Loucy (cell line): ENCODE measurements at regions not wholly inside any gene's neighbourhood (a gene's known extent, or its start where the extent isn't known, plus 50 kb on each side); places are given as distances from the start of the nearest gene placed in this dataset.

Source experiments
- H2AFZ ChIP-seq: fragments of 200-600 bp; sonication (generic); 2 replicates; pipeline ENCODE4 v1.6.0; 2016; ENCODE audit warnings: antibody characterized with exemption, mild to moderate bottlenecking, low read length, moderate library complexity
- H3F3A ChIP-seq: fragments of 200-600 bp; 2 replicates; pipeline ENCODE4 v1.6.0; 2016; ENCODE audit warnings: antibody characterized with exemption, low read depth, mild to moderate bottlenecking
- H3K27me3 ChIP-seq: fragments of 200-600 bp; sonication (generic); 2 replicates; pipeline ENCODE4 v1.6.1; 2014; ENCODE audit warnings: low read length, mild to moderate bottlenecking; ENCODE audit not compliant: insufficient read depth, poor library complexity, severe bottlenecking
- H3K36me3 ChIP-seq: fragments of 200-600 bp; sonication (generic); 2 replicates; pipeline ENCODE4 v1.6.1; 2016; ENCODE audit warnings: low read length; ENCODE audit not compliant: insufficient read depth
- H3K4me1 ChIP-seq: fragments of 200-600 bp; sonication (generic); 2 replicates; pipeline ENCODE4 v1.5.1; 2014; ENCODE audit warnings: low read length, mild to moderate bottlenecking; ENCODE audit not compliant: insufficient read depth, poor library complexity, severe bottlenecking
- H3K4me2 ChIP-seq: fragments of 200-600 bp; sonication (generic); 2 replicates; pipeline ENCODE4 v1.6.0; 2014; ENCODE audit warnings: antibody characterized with exemption, low read length, low read depth, mild to moderate bottlenecking; ENCODE audit not compliant: poor library complexity, severe bottlenecking
- H3K4me3 ChIP-seq: fragments of 200-600 bp; sonication (generic); 2 replicates; pipeline ENCODE4 v1.5.1; 2014; ENCODE audit warnings: low read length, mild to moderate bottlenecking, mixed read lengths; ENCODE audit not compliant: poor library complexity, severe bottlenecking
- H3K79me2 ChIP-seq: fragments of 200-600 bp; sonication (generic); 2 replicates; pipeline ENCODE4 v1.6.1; 2014; ENCODE audit warnings: low read length; ENCODE audit not compliant: insufficient read depth
- H3K9ac ChIP-seq: fragments of 200-600 bp; sonication (generic); 2 replicates; pipeline ENCODE4 v1.6.0; 2014; ENCODE audit warnings: mild to moderate bottlenecking, low read depth, low read length, moderate library complexity; ENCODE audit not compliant: poor library complexity, severe bottlenecking
- H3K9me2 ChIP-seq: fragments of 200-600 bp; sonication (generic); replicated peaks from 2 replicates; pipeline ENCODE4 v1.6.1; 2016; ENCODE audit warnings: low read depth, low read length, mixed read lengths
- H3K9me3 ChIP-seq: fragments of 200-600 bp; sonication (generic); 2 replicates; pipeline ENCODE4 v1.6.1; 2014; ENCODE audit warnings: mild to moderate bottlenecking, antibody characterized with exemption, low read length, low read depth; ENCODE audit not compliant: insufficient read depth
- H4K20me1 ChIP-seq: fragments of 200-600 bp; sonication (generic); 2 replicates; pipeline ENCODE4 v1.6.0; 2014; ENCODE audit warnings: antibody characterized with exemption, low read length, mild to moderate bottlenecking; ENCODE audit not compliant: insufficient read depth, poor library complexity, severe bottlenecking
- CTCF ChIP-seq: fragments of 200-600 bp; sonication (generic); conservative IDR thresholded peaks from 2 replicates; pipeline ENCODE4 v1.5.1; 2014; ENCODE audit warnings: mild to moderate bottlenecking, antibody characterized with exemption, low read length
- EZH2phosphoT487 ChIP-seq: fragments of 200-600 bp; IDR thresholded peaks from 2 replicates; pipeline ENCODE4 v1.6.1; 2018; ENCODE audit warnings: antibody characterized with exemption, mild to moderate bottlenecking, moderate library complexity, borderline replicate concordance

- Histone ChIP-seq H3K9me3 (no peaks in the 10 kb centered on the region), H3F3A (no peaks in the 10 kb centered on the region), H3K9me2 (no peaks in the 10 kb centered on the region), H3K4me1 (no peaks in the 10 kb centered on the region), H3K9ac (no peak overlapping the region), H4K20me1 (no peaks in the 10 kb centered on the region), H3K36me3 (no peaks in the 10 kb centered on the region), H3K4me3 (no peak overlapping the region), H2AFZ (no peak overlapping the region), H3K27me3 (no peaks in the 10 kb centered on the region), H3K79me2 (no peaks in the 10 kb centered on the region), H3K4me2 (no peak overlapping the region)
- TF ChIP-seq EZH2phosphoT487: no peak
Measured at GRCh38 chr2:52082646-52083045, 1050.7 kb upstream of the NRXN1 start.

GRCh38 chr2:52079602-52080001, 1047.7 kb upstream of the NRXN1 start:
- no peak overlapping the region for H3K4me2 ChIP-seq
- H3K27me3 ChIP-seq: no peaks in the 10 kb centered on the region
- H3K9ac ChIP-seq: no peak overlapping the region
- H4K20me1 ChIP-seq: no peaks in the 10 kb centered on the region
- no peaks in the 10 kb centered on the region for H3F3A ChIP-seq
- H3K9me2 ChIP-seq: no peaks in the 10 kb centered on the region
- H2AFZ ChIP-seq: no peak overlapping the region
- no peak overlapping the region for H3K4me3 ChIP-seq
- no peaks in the 10 kb centered on the region for H3K4me1 ChIP-seq
- TF ChIP-seq CTCF (no peak), EZH2phosphoT487 (no peak)
- H3K79me2 ChIP-seq: no peaks in the 10 kb centered on the region
- no peaks in the 10 kb centered on the region for H3K36me3 ChIP-seq
- no peaks in the 10 kb centered on the region for H3K9me3 ChIP-seq

- Histone ChIP-seq H3K27me3 (no peaks in the 10 kb centered on the region), H3K36me3 (no peaks in the 10 kb centered on the region), H4K20me1 (no peaks in the 10 kb centered on the region), H3K79me2 (no peaks in the 10 kb centered on the region), H2AFZ (no peak overlapping the region), H3K9me3 (no peaks in the 10 kb centered on the region), H3K9me2 (no peaks in the 10 kb centered on the region), H3F3A (no peaks in the 10 kb centered on the region), H3K4me1 (no peaks in the 10 kb centered on the region), H3K9ac (no peak overlapping the region), H3K4me3 (no peak overlapping the region), H3K4me2 (no peak overlapping the region)
- TF ChIP-seq CTCF (no peak), EZH2phosphoT487 (no peak)
Measured at GRCh38 chr2:52077159-52077558, 1045.2 kb upstream of the NRXN1 start.

- no peak overlapping the region for H3K4me2 ChIP-seq
- no peaks in the 10 kb centered on the region for H3K4me1 ChIP-seq
- H2AFZ ChIP-seq: no peak overlapping the region
- H3K9me2 ChIP-seq: no peaks in the 10 kb centered on the region
- no peaks in the 10 kb centered on the region for H3K79me2 ChIP-seq
- no peaks in the 10 kb centered on the region for H3K9me3 ChIP-seq
- H3K27me3 ChIP-seq: no peaks in the 10 kb centered on the region
- no peak for TF ChIP-seq CTCF
- TF ChIP-seq EZH2phosphoT487: no peak
- no peak overlapping the region for H3K9ac ChIP-seq
- H3F3A ChIP-seq: no peaks in the 10 kb centered on the region
- no peaks in the 10 kb centered on the region for H3K36me3 ChIP-seq
- H4K20me1 ChIP-seq: no peaks in the 10 kb centered on the region
- no peak overlapping the region for H3K4me3 ChIP-seq
Measured at GRCh38 chr2:52074130-52074719, 1042.3 kb upstream of the NRXN1 start.
